Astrocyte of the spinal cord (primary cell): ENCODE measurements at regions not wholly inside any gene's neighbourhood (a gene's known extent, or its start where the extent isn't known, plus 50 kb on each side); places are given as distances from the start of the nearest gene placed in this dataset.

Experiments used
- DNase-seq: peaks from one replicate; pipeline ENCODE4 v3.0.0; 2011; ENCODE audit warnings: low read depth, low spot score
- H3K4me3 ChIP-seq: 2 replicates; pipeline ENCODE4 v1.5.1; 2011; ENCODE audit warnings: low read depth, mild to moderate bottlenecking, low read length, moderate library complexity
- CTCF ChIP-seq: IDR thresholded peaks from 2 replicates; pipeline ENCODE4 v1.5.1; 2012; ENCODE audit warnings: low read depth, mild to moderate bottlenecking, low read length, inconsistent platforms
- in situ Hi-C: cut with HindIII; loops from 2 replicates; pipeline ENCODE4 v1.10.0; 2017; ENCODE audit warnings: low sequenced_read_pairs

- no peak for TF ChIP-seq CTCF
- in situ Hi-C loops, result no loop called here
- no peak overlapping the region for H3K4me3 ChIP-seq
- no peak for DNase-seq
Observed at GRCh38 chr9:134521817-134522501, 119.6 kb upstream of the COL5A1 start.

- no peak for DNase-seq
- in situ Hi-C loops, result no loop called here
- TF ChIP-seq CTCF, result no peak
- H3K4me3 ChIP-seq, result no peak overlapping the region
Observed at GRCh38 chr9:134522502-134522848, 119.1 kb upstream of the COL5A1 start.

- no peak for DNase-seq
- no peak overlapping the region for H3K4me3 ChIP-seq
- TF ChIP-seq CTCF, result no peak
- in situ Hi-C loops, result no loop called here
Observed at GRCh38 chr9:134522976-134523375, 118.6 kb upstream of the COL5A1 start.

- in situ Hi-C loops, result no loop called here
- no peak for TF ChIP-seq CTCF
- no peak overlapping the region for H3K4me3 ChIP-seq
- DNase-seq, result no peak
Observed at GRCh38 chr9:134525070-134525815, 116.4 kb upstream of the COL5A1 start.

DNA sequence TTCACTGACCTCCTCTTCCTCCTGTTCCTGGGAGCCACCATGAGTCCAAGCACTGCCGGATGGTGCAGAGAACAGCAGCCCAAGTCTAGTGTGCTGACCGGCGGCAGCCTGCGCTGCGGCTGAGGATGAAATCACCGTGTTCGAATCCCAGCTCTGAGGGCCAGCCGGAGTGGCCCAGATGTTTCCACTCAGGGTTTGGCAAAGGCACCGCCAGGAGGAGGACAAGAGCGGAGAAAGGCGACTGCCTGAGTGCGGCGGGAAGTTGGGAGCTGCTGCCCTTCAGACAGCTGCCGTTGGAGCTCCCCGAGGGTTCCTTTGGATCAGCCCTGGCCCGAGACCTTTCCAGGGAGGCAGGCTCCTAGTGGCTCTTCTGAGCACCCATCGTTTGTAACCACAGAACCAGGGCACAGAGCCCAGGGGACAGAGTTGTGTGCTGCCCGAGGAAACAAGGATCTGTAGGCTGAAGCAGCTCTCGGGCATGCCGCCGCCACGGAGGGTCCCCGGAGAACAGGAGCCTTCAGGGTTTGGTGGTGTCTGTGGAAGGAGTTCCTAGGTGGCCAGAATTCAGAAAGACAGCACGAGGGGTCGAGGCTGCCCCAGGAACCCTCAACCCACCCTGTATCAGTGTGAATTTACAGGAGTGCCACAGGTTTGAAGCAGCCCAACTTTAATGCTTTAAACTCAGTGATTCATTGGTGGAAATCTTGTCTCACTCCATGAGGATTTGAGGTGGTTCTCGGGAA is 115.6 kb upstream of the COL5A1 start:
- in situ Hi-C loops, result no loop called here
- TF ChIP-seq CTCF, result no peak
- DNase-seq, result no peak
- no peak overlapping the region for H3K4me3 ChIP-seq

GRCh38 chr9:134526584-134527477 is 114.8 kb upstream of the COL5A1 start:
- in situ Hi-C loops, result no loop called here
- no peak for DNase-seq
- TF ChIP-seq CTCF, result no peak
- no peak overlapping the region for H3K4me3 ChIP-seq
